ENCODE measurements at regions not wholly inside any gene's neighbourhood (a gene's known extent, or its start where the extent isn't known, plus 50 kb on each side); places are given as distances from the start of the nearest gene placed in this dataset.

- Histone ChIP-seq H3K4me1 (replicated peaks) (peaks cover 11% of the 10 kb centered on the region), H3K27ac (no peak overlapping the region), H3K27me3 (replicated peaks) (no peaks in the 10 kb centered on the region), H3K4me3 (no peak overlapping the region), H3K9me3 (replicated peaks) (no peaks in the 10 kb centered on the region), H3K36me3 (no peaks in the 10 kb centered on the region)
- no peak for DNase-seq (ENCODE audit: low read depth in 1 of 2, low spot score in 2 of 2)
These were observed 102.1 kb downstream of the TMEM174 start for GRCh38 chr5:73274881-73275663.

- Histone ChIP-seq H3K27ac (no peak overlapping the region), H3K4me1 (replicated peaks) (peaks cover 11% of the 10 kb centered on the region), H3K36me3 (no peaks in the 10 kb centered on the region), H3K9me3 (replicated peaks) (no peaks in the 10 kb centered on the region), H3K4me3 (no peak overlapping the region), H3K27me3 (replicated peaks) (no peaks in the 10 kb centered on the region)
- no peak for DNase-seq (ENCODE audit: low read depth in 1 of 2, low spot score in 2 of 2)
These were observed 101.1 kb downstream of the TMEM174 start for GRCh38 chr5:73274121-73274520.

- H3K27me3 ChIP-seq (replicated peaks): no peaks in the 10 kb centered on the region
- no peak overlapping the region for H3K27ac ChIP-seq
- H3K4me3 ChIP-seq: no peak overlapping the region
- DNase-seq (ENCODE audit: low read depth in 1 of 2, low spot score in 2 of 2): no peak
- peaks cover 11% of the 10 kb centered on the region for H3K4me1 ChIP-seq (replicated peaks)
- no peaks in the 10 kb centered on the region for H3K36me3 ChIP-seq
- H3K9me3 ChIP-seq (replicated peaks): no peaks in the 10 kb centered on the region
These were observed 100.5 kb downstream of the TMEM174 start for GRCh38 chr5:73273379-73274050.

- Histone ChIP-seq H3K4me1 (replicated peaks) (peaks cover 20% of the 10 kb centered on the region), H3K27ac (no peak overlapping the region), H3K27me3 (replicated peaks) (no peaks in the 10 kb centered on the region), H3K4me3 (no peak overlapping the region), H3K36me3 (no peaks in the 10 kb centered on the region), H3K9me3 (replicated peaks) (no peaks in the 10 kb centered on the region)
- no peak for DNase-seq (ENCODE audit: low read depth in 1 of 2, low spot score in 2 of 2)
These were observed 99.4 kb downstream of the TMEM174 start for GRCh38 chr5:73272351-73272750.

GRCh38 chr5:73268826-73269225 is 95.8 kb downstream of the TMEM174 start:
- no peaks in the 10 kb centered on the region for H3K36me3 ChIP-seq
- peaks cover 32% of the 10 kb centered on the region for H3K4me1 ChIP-seq (replicated peaks)
- no peak for DNase-seq (ENCODE audit: low read depth in 1 of 2, low spot score in 2 of 2)
- no peak overlapping the region for H3K27ac ChIP-seq
- no peak overlapping the region for H3K4me3 ChIP-seq
- H3K27me3 ChIP-seq (replicated peaks): no peaks in the 10 kb centered on the region
- no peaks in the 10 kb centered on the region for H3K9me3 ChIP-seq (replicated peaks)

DNA sequence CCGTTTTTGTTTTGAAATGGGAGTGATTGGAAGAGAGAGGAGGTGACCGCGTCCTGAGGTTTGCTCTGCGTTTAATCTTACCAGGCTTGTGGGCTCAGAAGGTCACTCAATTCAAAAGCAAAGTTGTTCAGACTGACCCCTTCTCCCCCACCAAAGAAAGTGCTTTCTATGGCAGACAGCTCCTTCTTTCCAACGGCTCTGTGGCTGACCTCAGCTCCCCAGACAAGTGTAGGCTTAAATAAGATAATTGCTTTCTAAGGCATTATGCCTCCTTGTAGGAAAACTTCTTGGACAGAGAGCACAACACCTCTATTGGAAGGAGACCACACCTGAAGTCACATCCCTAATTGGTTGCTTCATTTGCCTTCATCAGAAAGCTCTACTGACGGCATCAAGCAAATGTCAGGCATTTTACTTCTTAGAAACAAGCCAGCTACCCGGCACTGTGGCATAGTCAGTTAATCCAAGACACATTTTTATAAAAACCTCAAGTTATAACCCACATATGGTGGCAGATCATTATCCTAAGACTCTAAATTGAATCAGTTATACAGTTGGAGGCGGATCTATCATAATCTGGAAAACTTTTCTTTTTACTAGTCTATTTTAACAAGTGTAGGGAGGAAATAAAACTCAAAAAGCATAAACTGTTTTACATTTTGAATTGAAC is 94.9 kb downstream of the TMEM174 start:
- Histone ChIP-seq H3K36me3 (no peaks in the 10 kb centered on the region), H3K27ac (peak overlapping the region; percentile 47), H3K4me1 (replicated peaks) (peaks cover 28% of the 10 kb centered on the region), H3K9me3 (replicated peaks) (no peaks in the 10 kb centered on the region), H3K27me3 (replicated peaks) (no peaks in the 10 kb centered on the region), H3K4me3 (peak overlapping the region; percentile 3)
- DNase-seq (ENCODE audit: low read depth in 1 of 2, low spot score in 2 of 2): no peak

DNA sequence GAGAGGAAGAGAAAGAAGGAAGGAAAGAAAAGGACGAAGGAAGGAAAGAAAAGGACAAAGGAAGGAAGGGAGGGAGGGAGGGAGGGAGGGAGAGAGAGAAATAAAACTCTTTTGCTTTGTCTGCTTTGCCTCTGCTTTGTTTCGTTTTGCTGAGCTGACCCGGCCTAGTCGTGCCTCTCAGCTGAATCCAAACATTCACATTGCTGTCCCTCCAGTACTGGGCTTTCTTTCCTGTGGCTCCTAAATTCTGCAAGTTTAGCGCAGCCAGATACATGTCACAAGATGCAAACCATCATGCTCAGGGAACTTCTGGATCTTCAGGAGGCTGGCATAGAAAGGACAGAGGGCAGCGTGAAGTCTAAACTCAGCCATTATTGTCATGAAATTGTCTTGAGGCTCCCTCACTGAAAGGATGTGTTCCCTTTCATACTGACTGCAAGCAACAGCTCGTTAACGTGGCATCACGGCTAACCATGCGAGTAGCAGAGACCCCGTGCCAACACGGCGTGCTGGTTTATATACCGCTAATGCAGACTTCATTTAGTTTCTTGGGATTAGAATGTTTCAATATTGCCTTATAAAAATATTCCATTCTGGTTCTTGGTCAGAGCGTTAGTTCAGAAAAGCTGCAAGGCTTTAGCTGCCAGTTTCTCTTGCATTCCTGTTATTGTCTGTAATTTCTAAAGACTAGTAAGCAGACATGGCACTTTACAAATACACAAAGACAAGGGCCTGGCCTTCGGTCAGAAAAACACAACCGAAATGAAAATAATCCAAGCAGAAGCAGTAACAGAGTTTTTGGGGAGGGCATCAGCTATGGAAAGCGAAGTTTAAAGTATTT is 94.2 kb downstream of the TMEM174 start:
- peak overlapping the region; percentile 3 for H3K4me3 ChIP-seq
- H3K9me3 ChIP-seq (replicated peaks): no peaks in the 10 kb centered on the region
- no peaks in the 10 kb centered on the region for H3K27me3 ChIP-seq (replicated peaks)
- peak in 1 of 2 experiments; percentile 61 for DNase-seq (ENCODE audit: low read depth in 1 of 2, low spot score in 2 of 2)
- peaks cover 28% of the 10 kb centered on the region for H3K4me1 ChIP-seq (replicated peaks)
- peak overlapping the region; percentile 47 for H3K27ac ChIP-seq
- H3K36me3 ChIP-seq: no peaks in the 10 kb centered on the region

GRCh38 chr5:73266176-73266738 is 93.3 kb downstream of the TMEM174 start:
- Histone ChIP-seq H3K27ac (peak overlapping the region; percentile 47), H3K4me3 (no peak overlapping the region), H3K27me3 (replicated peaks) (no peaks in the 10 kb centered on the region), H3K36me3 (no peaks in the 10 kb centered on the region), H3K9me3 (replicated peaks) (no peaks in the 10 kb centered on the region), H3K4me1 (replicated peaks) (peaks cover 28% of the 10 kb centered on the region)
- peak in 1 of 2 experiments; percentile 43 for DNase-seq (ENCODE audit: low read depth in 1 of 2, low spot score in 2 of 2)

DNA sequence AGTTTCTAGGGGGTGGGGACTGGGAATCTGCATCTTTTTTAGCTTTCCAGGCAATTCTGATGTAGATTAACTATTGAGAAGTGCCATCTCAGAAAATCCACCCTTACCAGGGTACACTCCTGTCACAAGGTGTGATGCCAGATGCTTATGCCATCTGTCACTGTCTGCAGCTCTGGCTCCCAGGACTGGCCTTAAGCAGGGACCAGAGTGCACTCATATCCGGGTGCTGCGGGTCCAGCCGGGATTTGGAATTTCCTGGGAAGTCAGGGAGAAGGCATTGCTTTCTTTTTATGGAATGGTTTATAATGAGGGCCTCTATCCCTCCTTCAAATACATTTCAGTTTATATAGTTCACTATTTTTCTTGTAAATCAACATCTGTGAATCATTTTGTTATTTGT is 92.6 kb downstream of the TMEM174 start:
- Histone ChIP-seq H3K36me3 (no peaks in the 10 kb centered on the region), H3K4me1 (replicated peaks) (peaks cover 28% of the 10 kb centered on the region), H3K4me3 (no peak overlapping the region), H3K27ac (no peak overlapping the region), H3K9me3 (replicated peaks) (no peaks in the 10 kb centered on the region), H3K27me3 (replicated peaks) (no peaks in the 10 kb centered on the region)
- DNase-seq (ENCODE audit: low read depth in 1 of 2, low spot score in 2 of 2): peak in 1 of 2 experiments; percentile 26

DNA sequence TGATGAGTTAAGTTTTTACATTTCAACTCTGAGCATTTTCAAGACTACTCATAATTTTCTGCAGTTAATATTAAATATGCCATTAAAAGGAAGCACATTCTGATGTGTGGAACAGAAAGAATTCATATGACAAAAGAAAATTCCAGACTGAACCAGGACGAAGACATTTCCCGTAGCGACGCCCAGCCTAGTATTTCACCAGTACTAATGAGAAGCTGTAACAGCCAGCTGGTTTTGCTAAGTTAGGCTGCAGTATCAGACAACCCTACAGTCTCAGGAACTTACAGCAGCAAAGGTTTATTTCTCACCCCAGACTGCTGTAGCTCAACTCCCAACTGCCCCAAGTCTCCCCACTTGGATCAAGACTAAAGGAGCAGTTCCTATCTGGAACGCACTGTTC is 91.6 kb downstream of the TMEM174 start:
- H3K27ac ChIP-seq: no peak overlapping the region
- H3K27me3 ChIP-seq (replicated peaks): no peaks in the 10 kb centered on the region
- no peaks in the 10 kb centered on the region for H3K36me3 ChIP-seq
- H3K9me3 ChIP-seq (replicated peaks): no peaks in the 10 kb centered on the region
- DNase-seq (ENCODE audit: low read depth in 1 of 2, low spot score in 2 of 2): no peak
- H3K4me3 ChIP-seq: no peak overlapping the region
- H3K4me1 ChIP-seq (replicated peaks): peaks cover 28% of the 10 kb centered on the region

DNA sequence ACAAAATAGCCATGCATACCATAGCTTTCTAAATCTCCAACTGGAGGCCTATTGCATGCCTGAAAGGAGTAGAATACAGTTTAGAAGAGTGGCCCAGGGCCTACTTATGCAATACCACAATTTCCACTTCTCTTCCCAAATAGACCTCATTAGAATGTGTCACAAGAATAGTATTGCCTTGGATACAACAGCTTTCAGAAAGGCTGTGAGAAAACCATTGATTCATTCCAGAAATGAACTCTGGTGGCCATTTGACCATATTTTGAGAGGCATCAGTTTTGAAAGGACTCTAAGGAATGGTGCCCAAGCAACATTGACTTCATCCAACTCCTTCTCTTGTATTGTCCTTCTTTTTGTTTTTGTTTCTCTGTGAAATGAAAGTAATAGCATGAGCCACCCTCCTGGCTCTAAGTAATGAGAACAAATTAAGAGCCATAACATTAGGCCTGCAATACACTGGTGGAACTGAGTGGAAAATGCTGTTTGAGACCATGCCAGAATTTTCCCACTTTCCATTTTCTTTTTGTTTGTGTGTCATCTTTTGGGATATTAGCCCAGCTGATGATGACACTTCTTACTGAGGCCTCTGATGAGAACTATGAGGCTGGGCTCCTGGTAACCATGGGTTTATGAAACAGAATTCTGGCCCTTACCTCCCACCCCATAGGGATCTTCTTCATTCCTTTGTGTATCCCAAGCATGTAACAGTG is 90.2 kb downstream of the TMEM174 start:
- H3K27me3 ChIP-seq (replicated peaks): no peaks in the 10 kb centered on the region
- peaks cover 27% of the 10 kb centered on the region for H3K4me1 ChIP-seq (replicated peaks)
- no peak overlapping the region for H3K27ac ChIP-seq
- no peaks in the 10 kb centered on the region for H3K36me3 ChIP-seq
- no peaks in the 10 kb centered on the region for H3K9me3 ChIP-seq (replicated peaks)
- no peak overlapping the region for H3K4me3 ChIP-seq
- DNase-seq (ENCODE audit: low read depth in 1 of 2, low spot score in 2 of 2): no peak

DNA sequence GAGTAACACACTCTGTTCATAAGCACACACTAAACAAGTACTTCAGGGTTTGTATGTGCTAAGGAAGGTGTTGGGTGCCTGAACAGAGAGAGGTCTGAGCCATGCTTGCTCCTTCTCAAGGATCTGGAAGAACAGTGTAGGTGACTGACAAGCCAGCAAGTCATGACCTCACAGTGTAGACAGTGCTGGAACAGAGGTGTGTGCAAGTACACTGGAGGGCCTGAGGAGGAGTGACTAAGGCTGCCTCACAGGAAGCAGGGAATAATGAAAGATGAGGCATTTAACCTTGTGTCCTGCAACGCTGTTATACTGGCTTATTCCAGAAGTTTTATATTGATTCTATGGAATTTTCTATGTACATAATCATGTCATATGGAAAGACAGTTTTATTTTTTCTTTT is 83.9 kb downstream of the TMEM174 start:
- Histone ChIP-seq H3K36me3 (no peaks in the 10 kb centered on the region), H3K27me3 (replicated peaks) (no peaks in the 10 kb centered on the region), H3K4me3 (no peak overlapping the region), H3K4me1 (replicated peaks) (peaks cover 5% of the 10 kb centered on the region; the same call in 1 of the 2 replicates), H3K9me3 (replicated peaks) (no peaks in the 10 kb centered on the region), H3K27ac (no peak overlapping the region)
- no peak for DNase-seq (ENCODE audit: low read depth in 1 of 2, low spot score in 2 of 2)

DNA sequence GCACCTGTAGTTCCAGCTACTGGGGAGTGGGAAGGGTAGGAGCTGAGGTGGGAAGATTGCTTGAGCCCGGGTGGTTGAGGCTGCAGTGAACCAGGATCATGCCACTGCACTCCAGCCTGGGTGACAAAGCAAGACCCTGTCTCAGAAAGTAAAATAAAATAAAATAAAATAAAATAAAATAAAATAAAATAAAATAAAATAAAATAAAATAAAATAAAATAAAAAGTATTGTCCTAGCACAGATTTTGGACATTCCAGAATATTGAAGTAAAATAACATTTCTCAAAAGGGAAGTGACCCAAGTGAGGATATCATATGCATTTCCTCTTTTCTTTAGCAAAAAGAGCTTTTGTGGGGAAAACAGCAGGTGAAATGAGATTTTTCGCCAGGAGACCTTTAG is 83.5 kb downstream of the TMEM174 start:
- Histone ChIP-seq H3K27me3 (replicated peaks) (no peaks in the 10 kb centered on the region), H3K36me3 (no peaks in the 10 kb centered on the region), H3K4me1 (replicated peaks) (peaks cover 5% of the 10 kb centered on the region; the same call in 1 of the 2 replicates), H3K9me3 (replicated peaks) (no peaks in the 10 kb centered on the region), H3K27ac (no peak overlapping the region), H3K4me3 (no peak overlapping the region)
- DNase-seq (ENCODE audit: low read depth in 1 of 2, low spot score in 2 of 2): no peak

Measured in SJSA1 (cell line).